ENCODE measurements at regions not wholly inside any gene's neighbourhood (a gene's known extent, or its start where the extent isn't known, plus 50 kb on each side); places are given as distances from the start of the nearest gene placed in this dataset.

DNA sequence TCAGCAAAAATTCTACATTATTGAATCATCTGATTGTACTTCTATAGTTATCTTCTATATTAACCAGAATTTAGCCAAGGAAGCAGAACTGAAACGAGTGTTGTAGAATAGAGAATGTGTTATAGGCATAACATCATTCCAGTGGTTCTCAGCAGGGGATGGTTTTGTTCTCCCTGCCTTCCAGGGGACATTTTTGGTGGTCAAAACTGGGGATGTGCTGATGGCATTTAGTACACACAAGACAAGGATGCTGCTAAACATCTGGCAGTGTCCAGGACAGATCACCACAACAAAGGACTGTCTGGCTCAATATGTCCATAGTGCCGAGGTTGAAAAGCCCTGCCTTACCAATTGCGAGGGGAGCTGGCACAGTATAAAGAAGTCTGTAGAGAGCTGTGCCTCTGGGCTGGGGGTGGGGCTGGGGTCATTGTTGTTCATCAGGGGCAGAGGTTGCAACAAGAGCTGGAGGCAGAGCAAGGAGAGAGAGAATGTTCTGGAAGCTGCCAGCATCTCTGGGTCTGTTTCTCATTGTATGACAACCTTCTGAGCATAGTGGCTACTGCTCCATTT lies 1472.8 kb downstream of the AACS start:
- TF ChIP-seq, protein P1, sequence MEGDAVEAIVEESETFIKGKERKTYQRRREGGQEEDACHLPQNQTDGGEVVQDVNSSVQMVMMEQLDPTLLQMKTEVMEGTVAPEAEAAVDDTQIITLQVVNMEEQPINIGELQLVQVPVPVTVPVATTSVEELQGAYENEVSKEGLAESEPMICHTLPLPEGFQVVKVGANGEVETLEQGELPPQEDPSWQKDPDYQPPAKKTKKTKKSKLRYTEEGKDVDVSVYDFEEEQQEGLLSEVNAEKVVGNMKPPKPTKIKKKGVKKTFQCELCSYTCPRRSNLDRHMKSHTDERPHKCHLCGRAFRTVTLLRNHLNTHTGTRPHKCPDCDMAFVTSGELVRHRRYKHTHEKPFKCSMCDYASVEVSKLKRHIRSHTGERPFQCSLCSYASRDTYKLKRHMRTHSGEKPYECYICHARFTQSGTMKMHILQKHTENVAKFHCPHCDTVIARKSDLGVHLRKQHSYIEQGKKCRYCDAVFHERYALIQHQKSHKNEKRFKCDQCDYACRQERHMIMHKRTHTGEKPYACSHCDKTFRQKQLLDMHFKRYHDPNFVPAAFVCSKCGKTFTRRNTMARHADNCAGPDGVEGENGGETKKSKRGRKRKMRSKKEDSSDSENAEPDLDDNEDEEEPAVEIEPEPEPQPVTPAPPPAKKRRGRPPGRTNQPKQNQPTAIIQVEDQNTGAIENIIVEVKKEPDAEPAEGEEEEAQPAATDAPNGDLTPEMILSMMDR (IDR thresholded peaks at IDR 0.05; ENCODE audit: control insufficient read depth, insufficient read depth, low read depth, low read length, missing control alignments): no peak
- no peak for DNase-seq (ENCODE audit: low read depth)
- no peak overlapping the region for H3K4me3 ChIP-seq (ENCODE audit: control insufficient read depth, low read depth, low read length)

DNA sequence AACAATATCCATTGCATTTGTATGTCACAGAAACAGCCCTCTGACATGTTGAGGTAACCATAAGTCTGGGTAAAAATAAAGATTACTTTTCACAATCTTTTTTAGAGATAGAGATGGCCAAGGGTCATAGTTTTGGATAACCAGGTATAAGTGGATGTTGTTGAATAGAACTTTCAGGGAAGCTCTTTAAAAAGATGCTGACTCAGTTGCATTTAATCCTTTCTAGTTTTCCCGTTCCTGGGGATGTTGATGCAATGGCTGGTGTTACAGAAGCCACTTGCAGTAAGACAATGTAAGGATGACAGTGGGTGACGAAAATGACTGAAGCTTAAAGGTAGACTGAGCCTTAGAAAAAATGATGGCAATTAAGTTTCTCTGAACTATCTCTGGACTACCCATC lies 1473.7 kb downstream of the AACS start:
- no peak overlapping the region for H3K4me3 ChIP-seq (ENCODE audit: control insufficient read depth, low read depth, low read length)
- TF ChIP-seq, protein P1 (IDR thresholded peaks at IDR 0.05; ENCODE audit: control insufficient read depth, insufficient read depth, low read depth, low read length, missing control alignments): no peak
- DNase-seq (ENCODE audit: low read depth): no peak

DNA sequence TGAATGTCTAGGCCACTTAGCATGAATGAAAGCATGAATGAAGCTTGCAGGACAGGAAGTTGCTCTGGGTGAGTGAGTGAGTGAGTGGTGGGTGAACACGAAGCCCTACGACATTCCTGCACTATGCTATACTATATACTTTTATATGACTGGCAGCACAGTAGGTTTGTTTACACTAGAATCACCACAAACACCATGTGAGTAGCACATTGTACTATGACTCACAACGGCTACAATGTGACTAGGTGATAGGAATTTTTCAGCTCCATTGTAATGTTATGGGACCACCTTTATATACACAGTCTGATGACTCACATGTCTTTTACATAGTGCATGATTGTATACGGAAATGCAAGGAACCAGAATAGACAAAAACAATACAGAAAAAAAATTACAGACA lies 1480.2 kb downstream of the AACS start:
- no peak for DNase-seq (ENCODE audit: low read depth)
- TF ChIP-seq, protein P1 (IDR thresholded peaks at IDR 0.05; ENCODE audit: control insufficient read depth, insufficient read depth, low read depth, low read length, missing control alignments): no peak
- H3K4me3 ChIP-seq (ENCODE audit: control insufficient read depth, low read depth, low read length): no peak overlapping the region

DNA sequence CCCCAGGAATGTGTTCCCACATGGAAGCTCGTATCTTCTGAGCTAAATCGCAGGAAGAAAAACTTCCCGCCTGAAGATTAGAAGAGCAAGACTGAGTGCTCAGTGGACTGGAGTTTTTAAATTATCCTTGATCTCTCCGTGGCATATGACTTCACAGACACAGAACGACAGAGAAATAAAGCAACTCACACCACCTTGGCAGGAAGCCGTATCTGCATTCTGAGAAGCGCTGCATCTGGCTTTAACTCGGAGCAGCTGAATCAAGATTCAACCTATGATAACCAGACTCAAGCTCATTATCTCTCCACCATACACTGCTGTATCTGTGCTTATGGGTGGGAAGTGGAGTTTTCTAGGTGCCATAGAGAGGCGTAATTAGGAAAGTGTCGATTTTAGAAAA lies 1482.7 kb downstream of the AACS start:
- TF ChIP-seq, protein P1 (IDR thresholded peaks at IDR 0.05; ENCODE audit: control insufficient read depth, insufficient read depth, low read depth, low read length, missing control alignments): no peak
- H3K4me3 ChIP-seq (ENCODE audit: control insufficient read depth, low read depth, low read length): no peak overlapping the region
- DNase-seq (ENCODE audit: low read depth): no peak

DNA sequence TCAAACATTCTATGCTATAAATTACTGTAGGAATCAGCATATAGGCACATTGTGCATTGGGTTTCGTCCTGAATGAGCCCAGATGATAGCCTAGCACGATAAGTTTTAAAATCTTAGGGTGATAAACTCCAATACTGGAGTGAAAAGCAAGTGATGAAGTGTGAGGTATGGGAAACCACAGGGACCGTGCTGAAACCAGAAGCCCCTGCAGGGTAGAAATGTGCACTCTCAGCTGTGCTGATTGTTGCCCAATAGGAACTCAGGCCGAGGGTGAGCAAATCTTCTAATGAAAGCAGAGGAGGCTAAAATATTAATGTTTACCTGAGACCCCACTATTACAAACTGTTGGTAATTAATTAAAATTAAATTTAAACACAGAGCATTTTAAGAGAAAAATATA lies 1486.6 kb downstream of the AACS start:
- no peak for DNase-seq (ENCODE audit: low read depth)
- TF ChIP-seq, protein P1 (IDR thresholded peaks at IDR 0.05; ENCODE audit: control insufficient read depth, insufficient read depth, low read depth, low read length, missing control alignments): no peak

DNA sequence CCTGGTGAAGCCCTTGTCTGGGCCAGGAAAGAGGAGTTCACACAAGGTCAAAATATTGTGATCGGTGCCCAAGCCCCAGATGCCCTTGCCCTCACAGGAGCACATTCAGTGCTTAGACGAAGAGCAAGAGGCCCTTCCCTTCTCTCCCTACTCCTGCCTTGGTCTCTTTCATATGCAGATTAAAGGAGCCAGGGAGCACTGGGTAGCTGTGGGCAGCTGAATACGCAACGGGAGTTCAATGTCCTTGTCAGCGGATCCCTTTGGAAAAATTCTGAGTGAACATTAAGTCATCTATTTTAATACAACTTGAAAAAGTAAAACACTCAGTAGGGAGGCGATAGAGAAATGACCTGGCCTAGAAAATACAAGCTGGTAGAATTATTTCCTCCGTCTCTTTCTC lies 1489.4 kb downstream of the AACS start:
- no peak overlapping the region for H3K4me3 ChIP-seq (ENCODE audit: control insufficient read depth, low read depth, low read length)
- no peak for DNase-seq (ENCODE audit: low read depth)
- TF ChIP-seq, protein P1 (IDR thresholded peaks at IDR 0.05; ENCODE audit: control insufficient read depth, insufficient read depth, low read depth, low read length, missing control alignments): no peak

More for the DNA sequence above, 1486.6 kb downstream of the AACS start:
- no peak overlapping the region for H3K4me3 ChIP-seq (ENCODE audit: control insufficient read depth, low read depth, low read length)

DNA sequence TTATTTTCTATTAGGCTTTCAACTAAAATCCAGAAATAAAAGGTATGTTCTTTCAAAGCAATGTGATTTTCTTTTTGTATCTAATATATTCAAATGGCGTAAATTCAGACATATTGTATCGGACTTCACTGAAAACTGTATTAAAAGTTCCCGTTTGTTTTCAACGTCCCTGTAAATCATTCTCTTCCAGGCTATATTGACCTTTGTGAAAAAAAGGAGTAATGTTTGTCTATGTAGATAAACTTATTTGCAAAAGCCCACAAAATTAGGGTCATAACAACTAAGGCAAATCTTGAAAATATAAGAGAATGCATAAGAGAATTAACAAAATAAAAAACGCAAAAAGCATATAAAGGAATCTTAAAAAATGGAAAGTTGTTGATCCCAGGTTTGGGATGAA lies 1492.4 kb downstream of the AACS start:
- TF ChIP-seq, protein P1 (IDR thresholded peaks at IDR 0.05; ENCODE audit: control insufficient read depth, insufficient read depth, low read depth, low read length, missing control alignments): no peak
- no peak for DNase-seq (ENCODE audit: low read depth)

More for the DNA sequence above, 1492.4 kb downstream of the AACS start:
- H3K4me3 ChIP-seq (ENCODE audit: control insufficient read depth, low read depth, low read length): no peak overlapping the region
